GM19023 (cell line): ENCODE measurements at regions not wholly inside any gene's neighbourhood (a gene's known extent, or its start where the extent isn't known, plus 50 kb on each side); places are given as distances from the start of the nearest gene placed in this dataset.

ENCODE experiments used
- ATAC-seq: cut with Tn5 transposase; IDR thresholded peaks from one replicate; pipeline ENCODE4 v1.9.1; 2021; ENCODE audit warnings: mild to moderate bottlenecking, moderate library complexity; ENCODE audit not compliant: unreplicated experiment

- no peak for ATAC-seq
Observed at GRCh38 chr16:63230421-63231040, 1194.3 kb upstream of the CDH8 start.

- no peak for ATAC-seq
Observed at GRCh38 chr16:63228259-63228658, 1192.0 kb upstream of the CDH8 start.

DNA sequence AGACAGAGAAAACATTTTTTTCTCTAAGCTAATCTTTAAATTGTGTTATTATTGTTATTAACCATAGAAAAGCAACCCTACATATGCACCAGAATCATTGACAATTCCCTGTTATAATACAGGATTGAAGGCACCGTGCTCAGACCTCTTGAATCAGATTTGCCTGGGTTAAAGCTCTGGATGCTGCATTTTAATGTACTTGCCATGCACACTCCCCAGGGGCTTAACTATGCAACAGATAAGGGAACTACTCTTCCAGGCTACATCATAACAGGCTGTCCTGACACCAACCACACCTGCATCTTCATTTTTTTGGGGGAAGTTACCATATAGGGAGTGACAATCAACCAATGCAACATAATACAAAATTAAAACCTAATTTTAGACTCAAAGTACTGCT lies 1187.6 kb upstream of the CDH8 start:
- no peak for ATAC-seq

- no peak for ATAC-seq
Observed at GRCh38 chr16:63216696-63217423, 1180.6 kb upstream of the CDH8 start.

- no peak for ATAC-seq
Observed at GRCh38 chr16:63201851-63202250, 1165.6 kb upstream of the CDH8 start.

DNA sequence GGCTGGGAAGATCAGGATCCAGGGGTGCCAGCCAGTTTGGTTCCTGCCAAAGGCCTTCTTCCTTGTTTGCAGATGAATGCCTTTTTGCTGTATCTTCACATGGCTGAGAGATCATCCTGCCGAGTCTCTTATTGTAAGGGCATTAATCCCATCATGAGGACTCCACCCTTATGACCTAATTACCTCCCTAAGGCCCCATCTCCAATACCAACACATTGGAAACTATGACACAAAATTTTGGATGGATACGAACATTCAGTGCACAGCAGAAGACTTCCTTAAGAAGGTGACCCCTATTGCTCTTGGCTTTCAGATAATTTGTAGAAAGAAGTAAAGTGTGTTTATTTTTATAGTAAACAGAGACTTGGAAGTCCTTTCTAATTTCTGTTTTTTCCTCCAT lies 1164.7 kb upstream of the CDH8 start:
- no peak for ATAC-seq

DNA sequence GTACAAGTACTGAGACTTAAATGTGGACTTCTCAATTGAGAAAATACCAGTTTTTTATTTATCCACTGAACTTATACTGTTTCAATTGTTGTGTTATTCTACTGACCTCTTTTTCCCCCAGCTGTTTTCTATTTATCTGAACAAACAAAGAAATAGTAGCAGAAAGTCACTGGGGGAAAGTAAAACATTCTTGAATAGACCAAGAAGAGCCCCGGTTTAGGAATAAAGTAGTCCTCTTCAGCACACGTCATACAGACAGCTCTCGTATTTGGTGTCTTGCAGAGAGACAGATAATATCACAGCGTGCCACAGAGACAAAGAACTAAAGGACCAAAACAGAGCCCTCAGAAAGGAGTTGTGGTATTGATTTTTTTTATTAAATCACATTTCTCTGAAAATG lies 1159.1 kb upstream of the CDH8 start:
- no peak for ATAC-seq

- ATAC-seq = no peak
Observed at GRCh38 chr16:63192980-63193379, 1156.7 kb upstream of the CDH8 start.

DNA sequence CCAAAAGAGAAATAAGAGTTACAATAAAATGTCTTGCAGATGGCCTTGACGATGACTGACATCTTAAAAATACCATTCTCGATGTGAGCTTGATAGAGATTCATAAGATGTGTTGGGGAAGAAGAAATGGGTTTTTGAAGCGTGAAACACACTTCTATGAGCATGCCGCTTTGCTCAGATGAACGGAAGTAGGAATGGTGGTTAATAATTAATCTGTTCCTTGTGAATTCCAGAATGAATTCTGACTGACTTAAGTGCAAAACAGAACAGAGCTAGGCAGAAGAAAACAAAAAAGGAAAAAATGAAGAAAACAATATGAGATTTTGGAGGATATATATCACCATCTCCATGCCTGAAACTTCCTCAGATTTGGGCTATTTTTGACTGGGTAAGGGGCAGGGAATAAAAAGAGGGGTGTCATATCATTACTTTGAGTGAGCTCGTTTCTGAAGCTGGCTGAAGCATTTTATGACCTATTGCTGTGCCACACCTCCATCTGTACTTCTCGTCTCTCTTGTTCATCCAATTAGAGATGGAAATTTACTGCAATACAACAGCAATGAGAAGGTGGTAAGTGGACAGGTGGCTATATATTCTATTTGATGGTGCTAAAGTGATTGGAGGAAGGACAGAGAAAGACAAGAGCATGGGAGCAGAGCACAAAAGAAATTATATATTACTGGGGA lies 1152.0 kb upstream of the CDH8 start:
- ATAC-seq = no peak

DNA sequence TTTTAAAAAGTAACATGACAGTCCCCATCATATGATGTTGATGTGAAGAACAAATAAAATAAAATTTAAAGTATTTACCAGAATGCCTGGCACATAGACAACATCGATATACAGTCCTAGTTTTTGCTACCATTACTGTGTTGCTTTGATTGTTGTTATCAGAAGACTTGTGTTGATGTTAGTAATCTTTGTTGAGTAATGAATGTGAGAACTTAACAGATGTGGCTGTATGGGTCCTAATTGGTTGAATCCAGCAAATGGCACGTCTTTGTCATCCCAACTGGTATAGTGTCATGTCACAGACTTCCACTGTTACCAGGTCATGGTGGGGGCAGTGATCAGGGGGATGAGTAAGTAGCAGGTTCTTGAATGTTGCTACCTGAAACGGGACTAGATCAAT lies 1151.4 kb upstream of the CDH8 start:
- no peak for ATAC-seq

DNA sequence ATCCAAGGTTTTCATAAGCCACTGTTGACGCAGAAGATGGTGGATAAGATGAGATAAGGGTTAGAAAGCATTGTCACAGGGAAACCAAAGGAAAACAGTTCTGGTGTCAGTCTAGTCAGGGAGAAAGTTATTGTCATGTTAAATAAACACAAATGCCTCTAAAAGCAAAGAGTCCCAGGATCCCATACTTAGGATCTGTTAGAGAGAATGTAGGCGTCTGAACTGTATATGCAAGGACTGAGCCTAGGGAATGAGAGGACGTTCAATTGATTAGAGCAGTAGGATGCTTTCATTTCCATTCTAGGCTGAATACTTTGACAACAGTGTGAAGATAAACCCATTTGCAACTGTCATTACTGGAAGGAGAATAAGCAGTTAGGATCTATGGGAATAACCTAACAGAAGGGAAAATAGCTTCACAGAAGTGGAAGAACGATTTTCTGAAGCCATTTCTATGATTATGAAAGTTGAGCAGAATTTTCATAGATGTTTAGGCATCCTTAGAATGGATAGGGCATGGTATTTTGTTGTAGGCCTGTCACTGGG lies 1149.1 kb upstream of the CDH8 start:
- ATAC-seq = no peak

- no peak for ATAC-seq
Observed at GRCh38 chr16:63183743-63184142, 1147.5 kb upstream of the CDH8 start.

GRCh38 chr16:63175313-63175712 lies 1139.1 kb upstream of the CDH8 start:
- no peak for ATAC-seq

DNA sequence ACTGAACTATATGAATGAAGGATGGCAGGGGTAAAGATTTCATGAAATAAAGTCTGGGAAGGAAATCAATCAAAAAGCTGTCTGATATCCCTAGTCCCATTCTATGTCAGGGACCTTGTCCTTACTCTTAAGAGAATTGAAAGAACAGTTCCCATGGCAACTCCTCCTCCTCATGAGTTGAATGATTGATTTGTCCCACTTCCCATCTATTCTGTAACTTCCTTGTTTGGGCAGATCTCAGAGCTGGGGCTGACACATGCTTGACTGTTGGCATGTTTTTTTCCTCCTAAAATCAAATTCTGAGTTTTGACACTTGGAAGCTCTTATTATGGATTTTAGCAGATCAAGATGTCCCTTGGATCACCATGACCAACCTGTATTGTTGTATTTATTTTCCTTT lies 1138.6 kb upstream of the CDH8 start:
- no peak for ATAC-seq

DNA sequence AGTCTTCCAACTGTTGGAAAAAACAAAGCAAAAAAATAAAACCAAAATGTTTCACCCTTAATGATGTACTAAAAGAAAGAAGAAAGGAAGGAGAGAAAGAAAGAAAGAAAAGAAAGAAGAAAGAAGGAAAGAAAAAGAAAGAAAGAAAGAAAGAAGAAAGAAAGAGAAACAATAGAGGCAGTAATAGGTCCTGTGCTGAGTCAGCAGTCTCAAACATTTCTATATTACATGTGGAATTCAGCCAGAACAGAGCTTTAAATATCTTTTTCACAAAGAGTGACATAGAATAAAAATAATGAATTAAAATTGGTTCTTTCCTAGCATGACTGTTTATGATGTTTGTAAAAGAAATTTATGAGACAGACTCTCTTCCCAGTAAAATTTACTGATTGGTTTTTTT lies 1135.3 kb upstream of the CDH8 start:
- ATAC-seq = no peak

DNA sequence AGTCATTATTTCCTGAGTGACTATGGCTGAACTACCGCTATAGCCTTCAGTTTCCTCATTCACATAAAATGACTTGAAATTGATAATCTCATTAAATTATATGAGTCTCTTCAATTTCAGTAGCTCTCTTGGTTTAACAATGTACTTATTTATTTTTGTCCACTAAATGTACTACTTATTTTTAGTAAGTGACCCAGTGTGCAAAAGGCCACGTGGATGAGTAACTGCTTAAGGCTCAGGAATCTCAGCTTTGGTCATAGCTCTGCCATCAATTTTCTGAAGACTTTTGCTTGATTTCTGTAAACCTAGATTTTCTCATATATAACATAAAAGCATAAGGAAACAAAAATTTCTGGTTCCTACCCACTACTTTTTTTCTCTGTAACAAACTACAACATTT lies 1132.9 kb upstream of the CDH8 start:
- ATAC-seq = no peak

GRCh38 chr16:63157818-63158217 lies 1121.6 kb upstream of the CDH8 start:
- no peak for ATAC-seq

- ATAC-seq = no peak
Observed at GRCh38 chr16:63146251-63146650, 1110.0 kb upstream of the CDH8 start.

DNA sequence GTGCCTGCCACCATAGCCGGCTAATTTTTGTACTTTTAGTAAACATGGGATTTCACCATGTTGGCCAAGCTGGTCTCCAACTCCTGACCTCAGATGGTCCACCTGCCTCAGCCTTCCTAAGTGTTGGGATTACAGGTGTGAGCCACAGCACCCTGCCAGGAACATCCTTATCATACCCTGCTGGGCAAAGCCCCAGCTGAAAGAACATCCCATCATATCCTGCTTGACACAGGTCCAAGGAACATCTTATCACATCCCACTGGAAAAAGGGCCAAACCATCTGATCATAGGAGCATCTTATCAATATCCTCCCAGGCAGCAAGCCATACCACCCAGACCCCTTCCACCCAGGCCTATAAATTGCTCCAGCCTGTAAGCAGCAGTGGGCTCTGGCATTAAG lies 1109.2 kb upstream of the CDH8 start:
- no peak for ATAC-seq

- no peak for ATAC-seq
Observed at GRCh38 chr16:63135069-63135468, 1098.8 kb upstream of the CDH8 start.

GRCh38 chr16:63131503-63131902 lies 1095.3 kb upstream of the CDH8 start:
- no peak for ATAC-seq

- ATAC-seq = no peak
Observed at GRCh38 chr16:63130942-63131341, 1094.7 kb upstream of the CDH8 start.
